NCI-H128 (cell line): ENCODE measurements at regions not wholly inside any gene's neighbourhood (a gene's known extent, or its start where the extent isn't known, plus 50 kb on each side); places are given as distances from the start of the nearest gene placed in this dataset.

Experiments used
- DNase-seq: peaks from one replicate; lab custom pipeline; 2025; ENCODE audit not compliant: unreplicated experiment; lab: John Stamatoyannopoulos, UW

- no peak for DNase-seq
Observed at GRCh38 chr6:40082278-40083043, 148.2 kb upstream of the MOCS1 start.

- no peak for DNase-seq
Observed at GRCh38 chr6:40077736-40078135, 143.5 kb upstream of the MOCS1 start.

- DNase-seq = no peak
Observed at GRCh38 chr6:40077315-40077714, 143.1 kb upstream of the MOCS1 start.

GRCh38 chr6:40075056-40075590 lies 140.9 kb upstream of the MOCS1 start:
- no peak for DNase-seq

- DNase-seq = no peak
Observed at GRCh38 chr6:40074306-40075055, 140.2 kb upstream of the MOCS1 start.

GRCh38 chr6:40066372-40066771 lies 132.1 kb upstream of the MOCS1 start:
- DNase-seq = no peak

- no peak for DNase-seq
Observed at GRCh38 chr6:40056865-40057264, 122.6 kb upstream of the MOCS1 start.

GRCh38 chr6:40054602-40055001 lies 120.3 kb upstream of the MOCS1 start:
- DNase-seq = no peak

GRCh38 chr6:40054186-40054585 lies 119.9 kb upstream of the MOCS1 start:
- no peak for DNase-seq

GRCh38 chr6:40049128-40049527 lies 114.9 kb upstream of the MOCS1 start:
- DNase-seq = no peak

- no peak for DNase-seq
Observed at GRCh38 chr6:40044196-40044595, 109.9 kb upstream of the MOCS1 start.

- DNase-seq = no peak
Observed at GRCh38 chr6:40042232-40042631, 108.0 kb upstream of the MOCS1 start.

- DNase-seq = no peak
Observed at GRCh38 chr6:40039042-40039441, 104.8 kb upstream of the MOCS1 start.

GRCh38 chr6:40038626-40039025 lies 104.4 kb upstream of the MOCS1 start:
- no peak for DNase-seq

- no peak for DNase-seq
Observed at GRCh38 chr6:40037271-40037670, 103.0 kb upstream of the MOCS1 start.

GRCh38 chr6:40036186-40036585 lies 101.9 kb upstream of the MOCS1 start:
- DNase-seq = no peak

- no peak for DNase-seq
Observed at GRCh38 chr6:40028449-40028848, 94.2 kb upstream of the MOCS1 start.

- DNase-seq = no peak
Observed at GRCh38 chr6:40022867-40023266, 88.6 kb upstream of the MOCS1 start.

- no peak for DNase-seq
Observed at GRCh38 chr6:40020166-40020565, 85.9 kb upstream of the MOCS1 start.

GRCh38 chr6:40015530-40015929 lies 81.3 kb upstream of the MOCS1 start:
- DNase-seq = no peak

- no peak for DNase-seq
Observed at GRCh38 chr6:40011844-40012243, 77.6 kb upstream of the MOCS1 start.

GRCh38 chr6:40000964-40001515 lies 66.8 kb upstream of the MOCS1 start:
- no peak for DNase-seq
